ENCODE measurements at regions not wholly inside any gene's neighbourhood (a gene's known extent, or its start where the extent isn't known, plus 50 kb on each side); places are given as distances from the start of the nearest gene placed in this dataset.
"Not testable (repeated sequence)": the region's sequence is repeated elsewhere in the genome, so short reads cannot be mapped to it uniquely, and the experiment has no call there.

- peak; percentile 6 for DNase-seq
Observed at GRCh38 chr7:47088329-47089067, 493.4 kb downstream of the TNS3 start.

DNA sequence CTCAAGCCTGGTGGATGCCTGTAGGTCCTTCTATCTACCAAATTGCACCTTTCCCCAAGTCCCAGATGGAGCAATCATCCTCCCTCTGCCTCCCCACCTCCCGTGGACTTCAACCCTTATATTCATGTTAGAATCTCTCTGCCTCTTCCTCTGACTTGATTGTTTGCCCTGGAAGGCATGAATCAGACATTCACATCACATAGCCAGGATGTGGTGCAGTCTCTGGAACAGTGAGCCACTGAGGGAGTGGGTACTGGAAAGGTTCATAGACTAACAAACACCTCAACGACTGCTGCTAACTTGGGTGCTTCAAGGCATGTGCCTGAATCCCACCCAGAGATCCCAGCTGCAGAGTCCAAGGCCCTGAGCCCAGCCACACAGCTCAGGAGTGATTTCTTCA lies 494.0 kb downstream of the TNS3 start:
- DNase-seq, result no peak

GRCh38 chr7:47085491-47086275 lies 496.2 kb downstream of the TNS3 start:
- no peak for DNase-seq

DNA sequence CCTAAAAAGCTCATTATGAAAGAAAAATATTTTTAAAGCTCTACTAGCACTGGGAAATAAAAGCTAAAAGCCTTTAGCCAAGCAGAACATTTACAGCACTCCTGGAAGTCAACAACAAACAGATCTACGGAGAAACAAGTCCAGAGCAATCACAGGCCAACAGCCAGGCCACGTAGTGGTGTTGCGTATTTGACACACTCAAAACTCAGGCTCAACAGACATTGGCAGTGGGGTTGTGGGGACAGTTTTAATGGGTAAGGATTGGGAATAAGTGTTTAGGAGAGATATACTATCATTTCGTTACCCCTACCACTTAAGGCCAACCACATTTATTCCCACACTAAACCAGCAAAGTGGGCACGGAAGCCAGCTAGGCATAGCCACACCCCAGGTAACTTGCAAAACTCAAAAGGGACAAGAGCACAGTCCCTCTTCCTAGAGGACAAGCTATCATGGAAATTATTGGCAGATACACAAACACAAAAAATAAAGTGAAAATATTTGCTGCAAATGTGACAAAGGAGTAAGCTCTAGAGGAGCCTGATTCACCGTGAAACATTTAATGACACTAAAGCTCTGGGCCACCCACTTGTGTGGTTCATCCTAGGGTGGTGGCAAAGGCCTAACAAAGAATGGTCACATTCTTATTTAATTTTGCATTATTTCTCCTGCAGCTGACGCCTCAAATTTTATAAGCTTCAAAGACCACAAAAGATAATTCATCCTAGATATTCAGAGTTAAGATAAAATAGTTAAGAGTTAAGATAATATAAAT lies 498.2 kb downstream of the TNS3 start:
- no peak for DNase-seq

GRCh38 chr7:47080816-47081215 lies 501.1 kb downstream of the TNS3 start:
- no peak for DNase-seq

- no peak for DNase-seq
Observed at GRCh38 chr7:47078241-47078640, 503.7 kb downstream of the TNS3 start.

- no peak for DNase-seq
Observed at GRCh38 chr7:47074702-47075153, 507.2 kb downstream of the TNS3 start.

DNA sequence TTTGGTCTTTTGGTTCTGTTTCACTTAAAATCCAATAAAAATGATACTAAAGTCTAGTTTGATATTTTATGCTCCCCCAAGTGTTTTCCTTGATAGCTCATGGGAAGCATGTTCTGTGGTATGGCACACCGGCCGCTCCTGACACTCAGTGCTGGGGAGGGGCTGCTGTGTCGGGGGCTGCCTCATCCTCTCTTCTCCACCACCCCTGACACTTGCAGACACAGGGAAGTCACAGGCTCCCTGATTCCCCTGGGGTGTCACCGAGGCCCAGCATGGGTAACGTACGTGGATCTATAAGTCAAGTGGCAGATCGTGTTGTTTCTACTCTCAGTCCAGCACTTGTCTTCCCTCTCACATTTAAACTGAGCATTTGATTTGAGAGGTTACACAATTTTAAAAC lies 508.6 kb downstream of the TNS3 start:
- DNase-seq, result no peak

- DNase-seq, result no peak
Observed at GRCh38 chr7:47071866-47072265, 510.0 kb downstream of the TNS3 start.

DNA sequence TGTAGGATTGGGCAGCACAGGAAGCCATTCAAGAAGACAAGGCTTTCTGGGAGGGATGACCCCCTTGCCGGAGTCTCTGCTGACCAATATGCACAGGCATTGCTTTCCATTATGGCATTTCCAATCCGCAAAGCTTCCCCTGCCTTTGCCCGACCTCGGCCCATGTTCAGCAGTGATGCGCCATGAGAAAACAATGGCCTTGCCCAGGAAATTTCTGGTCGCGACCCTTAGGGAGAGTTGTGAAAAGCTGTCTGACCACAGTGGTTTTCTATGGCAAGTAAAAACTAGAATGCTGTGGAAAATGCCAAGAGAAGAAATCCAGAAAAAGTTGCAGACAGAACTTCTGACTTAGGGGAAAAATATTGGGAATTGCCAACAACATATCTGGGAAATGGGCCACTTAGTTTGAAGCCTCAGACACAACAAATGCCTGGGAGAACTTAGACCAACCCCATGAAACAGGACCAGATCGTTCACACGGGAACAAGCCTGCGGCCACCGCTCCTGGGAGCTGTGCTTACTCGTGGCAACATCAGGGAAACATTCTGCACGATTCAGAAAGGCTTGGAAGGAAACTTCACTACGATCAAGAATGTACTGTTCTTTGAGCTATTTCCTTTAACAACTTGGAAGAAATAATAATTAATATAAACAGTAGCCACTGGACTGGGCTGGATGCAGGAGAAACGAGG lies 512.4 kb downstream of the TNS3 start:
- no peak for DNase-seq

GRCh38 chr7:47066976-47067614 lies 514.8 kb downstream of the TNS3 start:
- DNase-seq, result no peak

GRCh38 chr7:47056731-47057130 lies 525.2 kb downstream of the TNS3 start:
- DNase-seq, result no peak

- DNase-seq, result not testable (repeated sequence)
Observed at GRCh38 chr7:47052541-47053208, 529.2 kb downstream of the TNS3 start.

GRCh38 chr7:47049234-47049774 lies 532.6 kb downstream of the TNS3 start:
- DNase-seq, result no peak

- no peak for DNase-seq
Observed at GRCh38 chr7:47047384-47047783, 534.5 kb downstream of the TNS3 start.

- DNase-seq, result no peak
Observed at GRCh38 chr7:47046949-47047348, 535.0 kb downstream of the TNS3 start.

- DNase-seq, result no peak
Observed at GRCh38 chr7:47045207-47046051, 536.5 kb downstream of the TNS3 start.

DNA sequence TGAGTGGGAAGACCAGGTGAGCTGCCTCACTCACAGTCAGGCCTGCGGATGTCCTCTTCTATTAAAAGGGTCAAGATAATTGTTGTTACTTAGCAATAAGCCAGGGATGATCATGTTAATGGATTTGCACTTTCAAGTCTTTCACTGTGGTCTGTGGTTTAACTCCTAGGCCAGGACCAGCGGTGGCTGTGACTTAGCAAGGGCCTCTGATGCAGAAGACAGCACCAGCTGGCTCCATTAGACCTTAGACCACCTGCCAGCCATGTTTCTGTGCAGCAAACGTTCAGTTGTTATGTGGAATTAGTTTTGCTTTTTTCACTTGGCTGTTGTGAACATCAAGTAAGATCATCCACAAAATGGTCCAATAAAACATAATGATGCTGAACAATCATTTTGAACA lies 537.3 kb downstream of the TNS3 start:
- DNase-seq, result no peak

- DNase-seq, result no peak
Observed at GRCh38 chr7:47043304-47043703, 538.6 kb downstream of the TNS3 start.

- no peak for DNase-seq
Observed at GRCh38 chr7:47042669-47043068, 539.2 kb downstream of the TNS3 start.

Measured in KG1 (cell line).